HT1080 (cell line): ENCODE measurements at regions not wholly inside any gene's neighbourhood (a gene's known extent, or its start where the extent isn't known, plus 50 kb on each side); places are given as distances from the start of the nearest gene placed in this dataset.
A peak's percentile ranks its signal among the peaks of the same experiment; 100 is the strongest.
"Not testable (repeated sequence)": the region's sequence is repeated elsewhere in the genome, so short reads cannot be mapped to it uniquely, and the experiment has no call there.

ENCODE experiments used
- DNase-seq: peaks from one replicate; pipeline ENCODE4 v3.0.0-alpha.2; 2015; ENCODE audit warnings: low read depth

DNA sequence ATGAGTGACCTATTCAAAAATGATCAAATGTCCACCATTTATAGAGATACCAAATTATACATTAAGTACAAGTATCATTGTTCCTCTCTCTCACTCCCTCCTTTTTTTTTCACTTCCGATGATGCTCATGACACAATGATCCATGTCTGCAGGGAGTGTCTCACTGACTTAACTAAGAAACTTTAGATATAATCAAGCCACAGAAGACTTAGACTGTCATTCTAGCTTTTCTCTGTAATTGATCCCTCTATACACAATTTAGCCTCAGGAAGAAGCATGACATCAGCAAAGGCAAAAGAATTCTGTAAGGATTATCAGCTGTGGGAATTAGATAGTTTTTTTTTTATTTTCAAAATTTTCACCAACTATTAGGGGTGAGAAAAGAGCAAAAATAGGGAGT is 734.9 kb upstream of the PCDH9 start:
- DNase-seq = no peak

DNA sequence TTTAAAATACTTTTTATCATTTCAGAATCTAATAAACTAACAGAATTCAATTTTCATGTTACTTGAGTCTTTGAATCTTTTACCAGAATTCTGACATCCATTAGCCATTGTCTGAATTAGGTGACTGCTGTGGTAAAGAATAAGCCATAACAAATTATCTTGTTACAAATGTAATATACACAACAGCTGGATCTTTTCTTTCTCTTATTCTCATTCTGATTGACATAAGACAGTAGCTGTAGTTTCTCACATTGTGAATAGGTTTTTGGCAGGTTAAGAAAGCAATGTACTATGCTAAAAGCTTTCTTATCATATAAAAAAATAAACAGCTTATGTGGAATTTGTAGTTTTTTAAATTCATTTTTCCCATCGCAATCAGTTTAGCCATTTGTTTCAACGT is 734.0 kb upstream of the PCDH9 start:
- no peak for DNase-seq

DNA sequence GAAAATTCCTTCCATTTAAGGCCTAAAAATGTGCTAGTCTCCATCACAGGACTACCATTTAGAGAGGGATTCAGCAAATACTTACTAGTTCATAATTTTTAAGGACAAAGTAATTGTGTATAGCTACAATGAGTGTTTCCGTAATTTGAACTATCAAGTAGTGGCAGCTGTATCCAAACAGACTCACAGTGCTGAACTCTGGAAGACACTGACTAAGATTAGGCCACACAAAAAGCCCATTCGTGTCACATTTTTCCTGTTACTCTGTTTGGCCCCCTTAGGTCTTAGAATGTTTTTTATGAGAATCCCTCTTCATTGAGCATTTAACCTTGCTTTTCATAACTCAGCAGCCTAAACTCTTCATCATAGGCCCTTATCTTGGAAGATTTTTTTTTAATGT is 731.2 kb upstream of the PCDH9 start:
- no peak for DNase-seq

DNA sequence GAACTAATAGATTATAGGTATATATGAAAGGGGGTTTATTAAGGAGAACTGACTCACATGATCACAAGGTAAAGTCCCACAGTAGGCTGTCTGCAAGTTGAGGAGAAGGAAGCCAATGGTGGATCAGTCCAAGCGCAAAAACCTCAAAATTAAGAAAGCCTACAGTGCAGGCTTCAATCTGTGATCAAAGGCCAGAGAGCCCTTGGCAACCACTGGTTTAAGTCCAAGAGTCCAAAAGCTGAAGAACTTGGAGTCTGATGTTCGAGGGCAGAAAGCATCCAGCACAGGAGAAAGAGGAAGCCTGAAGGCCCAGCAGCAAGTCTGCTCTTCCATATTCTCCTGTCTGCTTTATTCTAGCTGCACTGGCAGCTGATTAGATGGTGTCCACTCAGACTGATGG is 721.3 kb upstream of the PCDH9 start:
- no peak for DNase-seq

DNA sequence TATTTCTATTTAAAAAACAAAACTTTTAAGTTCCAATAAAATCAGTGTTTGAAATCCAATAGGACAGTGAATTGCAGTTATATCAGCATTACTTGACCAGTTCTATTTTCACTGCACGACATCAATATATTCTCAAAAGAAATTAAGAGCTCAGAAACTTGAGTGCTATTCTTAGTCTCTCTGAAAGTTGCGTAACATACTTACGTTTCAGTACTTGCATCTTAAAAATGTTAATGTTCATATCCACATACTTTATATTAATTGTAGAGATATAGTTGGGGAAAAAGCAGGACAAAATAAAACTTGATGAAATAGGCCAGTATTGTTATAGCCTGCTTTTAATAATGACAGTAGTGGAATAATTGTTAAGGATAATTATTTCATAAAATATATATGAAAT is 720.5 kb upstream of the PCDH9 start:
- no peak for DNase-seq

DNA sequence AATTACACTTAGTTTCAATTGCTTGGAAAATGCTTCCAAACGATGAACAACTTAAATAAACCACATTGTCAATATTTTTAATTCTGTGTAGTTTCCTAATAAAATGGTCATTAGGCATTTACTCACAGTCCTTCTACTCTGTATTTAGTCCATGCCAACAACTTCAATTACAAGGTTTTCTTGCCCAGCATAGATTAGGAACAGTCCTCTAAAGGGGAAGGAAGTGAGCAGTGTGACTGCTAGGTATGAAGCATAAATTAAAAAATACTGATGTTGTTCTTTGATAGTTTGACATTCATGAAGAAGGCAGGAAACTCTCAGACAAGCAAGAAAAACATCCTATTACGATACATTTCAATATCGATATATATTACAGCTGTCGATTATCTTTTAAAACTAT is 716.0 kb upstream of the PCDH9 start:
- DNase-seq = no peak

DNA sequence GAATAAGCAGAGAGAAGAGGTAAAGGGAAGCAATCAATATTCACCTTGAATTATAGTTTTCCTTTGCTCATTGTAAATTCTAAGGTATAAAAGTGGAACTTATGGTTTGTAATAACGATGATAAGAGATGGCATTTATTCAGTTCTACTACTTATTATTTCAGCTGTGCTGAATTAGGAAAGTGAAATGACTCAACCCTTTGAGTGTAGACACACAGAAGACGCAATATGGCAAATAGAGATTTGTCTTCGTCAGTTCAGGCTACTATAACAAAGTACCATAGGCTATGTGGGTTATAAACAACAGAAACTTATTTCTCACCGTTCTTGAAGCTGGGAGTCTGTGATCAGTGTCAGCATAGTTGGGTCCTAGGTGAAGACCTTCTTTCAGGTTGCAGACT is 713.0 kb upstream of the PCDH9 start:
- DNase-seq = no peak

DNA sequence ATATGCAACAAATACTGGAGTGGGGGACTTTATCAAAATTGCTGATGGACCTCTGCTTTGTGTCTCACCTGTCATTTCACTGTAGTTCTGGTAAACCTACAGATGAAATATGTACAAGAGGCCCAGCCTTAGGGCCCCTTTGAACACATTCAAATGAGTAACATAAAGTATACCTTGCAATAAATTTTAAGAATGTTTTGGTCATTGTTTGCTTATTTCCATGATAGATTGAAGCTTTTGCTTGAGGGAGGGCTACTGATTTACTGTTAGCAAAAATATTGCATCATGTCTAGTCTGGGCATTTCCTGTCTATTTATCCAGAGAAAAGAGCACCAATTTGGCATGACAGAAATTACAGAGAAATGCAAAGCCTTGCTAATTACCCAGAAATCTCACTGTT is 705.5 kb upstream of the PCDH9 start:
- no peak for DNase-seq

DNA sequence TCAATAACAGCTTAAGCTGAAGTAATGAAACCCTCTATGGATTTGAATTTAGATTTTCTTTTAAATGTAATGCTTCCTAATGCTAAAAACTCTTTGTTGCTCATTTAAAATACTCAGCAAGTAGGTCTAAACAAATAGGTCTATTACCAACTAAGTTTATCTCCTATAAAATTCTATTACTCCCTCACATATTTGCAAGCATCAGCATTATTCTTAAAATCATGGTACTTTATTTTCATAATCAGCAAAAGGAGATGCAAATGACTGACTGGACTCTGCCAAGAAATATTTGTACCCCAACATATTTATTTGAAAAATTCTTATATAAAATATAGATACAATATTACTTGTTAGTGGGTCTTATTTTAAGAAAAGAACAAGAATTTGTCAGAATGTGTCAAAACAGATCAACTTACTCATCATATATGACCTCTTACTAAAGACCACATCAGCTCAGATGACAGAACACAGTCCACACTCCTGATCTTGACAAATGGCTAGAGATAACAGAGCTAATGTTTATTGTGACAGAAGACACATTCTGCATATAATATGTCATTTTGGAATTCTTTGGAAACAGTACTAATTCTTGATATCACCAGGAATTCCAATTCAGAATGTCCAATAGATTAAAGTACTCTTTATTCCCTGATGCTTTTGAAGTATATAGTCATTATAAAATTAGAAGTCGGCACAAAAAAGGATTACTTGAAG is 704.6 kb upstream of the PCDH9 start:
- no peak for DNase-seq

DNA sequence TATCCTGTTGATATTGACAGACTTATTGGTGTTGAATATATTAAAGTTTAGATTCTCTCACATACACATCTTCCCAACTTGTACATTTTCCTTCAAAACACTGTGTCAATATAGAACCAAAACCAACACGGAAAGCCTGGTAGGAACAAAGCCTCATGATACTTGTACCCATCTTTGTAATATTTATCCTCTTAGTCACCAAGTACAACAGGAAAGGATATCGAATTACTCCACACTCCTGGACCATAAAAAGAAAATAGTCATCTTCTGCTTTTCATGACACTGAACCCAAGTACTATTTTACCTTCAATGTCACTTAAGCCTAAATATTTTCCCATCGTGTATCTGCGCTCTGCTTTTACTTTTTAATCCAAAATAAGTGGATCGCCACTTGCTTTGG is 702.9 kb upstream of the PCDH9 start:
- DNase-seq = peak; percentile 70

DNA sequence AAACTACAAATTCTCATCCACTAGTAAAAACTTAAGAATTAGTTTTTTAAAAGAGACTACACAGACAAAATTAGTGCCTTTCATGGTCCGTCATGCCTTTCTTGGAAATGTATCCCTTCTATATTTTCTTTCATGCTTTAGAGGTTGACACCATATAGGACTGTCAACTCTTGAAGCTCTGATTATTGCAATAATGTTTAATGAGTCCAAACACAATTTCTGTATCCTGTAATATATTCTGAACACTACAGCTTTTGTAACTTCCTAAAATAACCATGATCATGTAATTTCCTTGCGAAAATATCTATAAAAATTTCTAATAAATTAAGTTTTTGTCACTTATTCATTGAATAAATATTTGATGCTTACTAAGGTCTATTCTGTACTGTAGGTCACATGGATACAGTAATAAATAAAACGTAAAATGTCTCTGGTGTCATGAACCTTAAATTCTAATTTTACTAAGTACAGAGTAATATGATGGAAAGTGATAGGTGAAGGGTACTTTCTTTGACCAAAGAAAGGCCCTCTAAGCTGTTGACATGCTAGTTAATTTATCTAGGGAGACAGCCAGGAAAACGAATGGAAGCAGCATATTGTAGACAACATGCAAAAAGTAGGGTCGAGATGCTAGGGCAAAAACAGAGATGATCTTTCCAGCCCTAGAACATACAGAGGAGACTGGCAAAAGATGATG is 687.3 kb upstream of the PCDH9 start:
- no peak for DNase-seq

DNA sequence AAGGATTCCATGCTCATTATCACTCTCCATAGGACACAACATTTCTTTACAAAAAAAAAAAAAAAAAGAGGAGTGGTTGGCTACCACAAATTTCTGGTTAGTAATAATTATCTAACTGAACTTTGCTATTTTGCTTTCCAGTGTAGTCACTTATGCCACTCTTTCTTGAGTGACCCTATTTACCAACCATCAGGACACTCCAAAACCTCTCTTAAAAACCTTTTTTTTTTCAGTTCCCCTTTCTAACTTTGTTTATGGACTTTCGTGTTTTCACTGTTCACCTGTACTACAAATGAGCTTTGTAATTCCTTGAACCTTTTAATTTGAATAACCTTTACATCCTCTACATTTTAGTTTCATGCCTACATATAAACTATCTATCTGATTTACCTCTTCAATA is 686.5 kb upstream of the PCDH9 start:
- no peak for DNase-seq

DNA sequence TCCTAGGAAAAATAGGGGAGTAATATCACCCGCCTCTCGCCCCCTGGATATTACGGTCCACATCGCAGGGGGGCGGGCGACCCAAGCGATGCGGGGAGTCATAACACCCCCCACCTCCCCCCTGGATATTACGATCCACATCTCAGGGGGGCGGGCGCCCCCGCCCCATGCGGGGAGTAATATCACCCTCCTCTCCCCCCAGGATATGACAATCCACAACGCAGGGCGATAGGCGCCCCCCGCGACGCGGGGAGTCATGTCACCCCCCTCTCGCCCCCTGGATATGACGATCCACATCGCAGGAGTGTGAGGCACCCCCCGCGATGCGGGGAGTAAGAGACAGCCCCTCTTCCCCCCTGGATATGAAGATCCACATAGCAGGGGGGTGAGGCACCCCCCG is 684.4 kb upstream of the PCDH9 start:
- DNase-seq = no peak

DNA sequence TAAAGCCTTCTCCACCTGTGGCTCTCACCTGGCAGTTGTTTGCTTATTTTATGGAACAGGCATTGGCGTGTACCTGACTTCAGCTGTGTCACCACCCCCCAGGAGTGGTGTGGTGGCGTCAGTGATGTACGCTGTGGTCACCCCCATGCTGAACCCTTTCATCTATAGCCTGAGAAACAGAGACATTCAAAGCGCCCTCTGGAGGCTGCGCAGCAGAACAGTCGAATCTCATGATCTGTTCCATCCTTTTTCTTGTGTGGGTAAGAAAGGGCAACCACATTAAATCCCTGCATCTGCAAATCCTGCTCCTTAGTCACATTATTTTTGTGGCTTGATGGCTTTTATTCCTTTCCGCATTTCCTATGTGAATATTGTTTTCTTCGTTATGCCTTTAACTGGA is 672.8 kb upstream of the PCDH9 start:
- not testable (repeated sequence) for DNase-seq

DNA sequence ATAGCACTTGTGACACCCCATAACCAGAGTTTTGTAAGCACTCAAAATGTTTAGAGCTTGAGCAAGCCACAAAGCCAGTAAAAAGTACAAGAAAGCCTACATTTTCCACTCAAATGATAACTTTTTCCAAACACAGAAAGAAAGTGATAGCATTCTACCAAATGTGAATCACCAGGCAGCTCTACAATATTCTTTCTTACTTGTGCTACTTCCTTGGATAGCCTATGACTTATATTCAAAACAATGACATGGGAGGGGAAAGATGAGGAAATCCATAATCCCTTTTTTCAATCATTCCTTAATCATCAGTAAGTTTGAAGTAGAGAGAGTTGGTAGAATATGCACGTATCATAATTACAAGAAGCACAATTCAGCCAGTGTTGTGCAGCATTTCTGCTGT is 650.8 kb upstream of the PCDH9 start:
- peak; percentile 55 for DNase-seq

DNA sequence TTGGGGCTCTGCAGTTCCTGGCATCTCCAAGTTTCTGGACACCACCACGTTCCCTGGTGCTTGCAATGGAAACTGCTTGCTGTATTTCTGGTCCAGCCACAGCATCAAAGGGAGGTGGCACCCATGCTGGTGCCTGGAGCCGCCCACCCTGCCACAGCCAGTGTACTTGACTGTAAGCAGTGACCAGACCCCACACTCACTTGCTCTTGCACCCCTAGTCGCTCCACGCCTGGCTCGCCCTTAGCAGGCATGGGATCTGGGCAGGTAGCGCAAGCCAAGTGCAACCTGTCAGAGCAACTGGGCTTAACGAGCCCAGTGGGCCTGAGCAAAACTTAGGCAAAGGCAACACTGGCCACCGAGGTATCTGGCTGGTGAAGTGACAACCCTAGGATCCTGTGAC is 648.2 kb upstream of the PCDH9 start:
- DNase-seq = no peak

DNA sequence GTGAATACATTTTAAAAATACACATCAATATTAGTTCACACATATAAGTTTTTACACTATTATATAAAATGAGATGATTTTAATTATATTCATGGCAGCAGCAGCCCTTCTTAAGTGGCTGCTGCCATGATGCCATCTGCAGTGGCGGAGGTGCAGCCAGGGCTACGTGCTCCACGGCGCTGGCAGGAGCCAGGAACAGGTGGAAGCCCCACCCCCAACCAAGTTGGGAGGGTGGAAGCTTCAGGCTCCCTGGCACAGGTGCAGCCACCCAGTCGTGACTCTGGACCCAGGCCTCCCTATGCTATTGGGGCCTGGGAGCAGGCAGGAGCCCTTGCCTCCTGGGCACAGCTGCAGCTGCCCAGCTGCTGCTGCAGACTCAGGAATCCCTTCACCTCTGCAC is 646.9 kb upstream of the PCDH9 start:
- no peak for DNase-seq

DNA sequence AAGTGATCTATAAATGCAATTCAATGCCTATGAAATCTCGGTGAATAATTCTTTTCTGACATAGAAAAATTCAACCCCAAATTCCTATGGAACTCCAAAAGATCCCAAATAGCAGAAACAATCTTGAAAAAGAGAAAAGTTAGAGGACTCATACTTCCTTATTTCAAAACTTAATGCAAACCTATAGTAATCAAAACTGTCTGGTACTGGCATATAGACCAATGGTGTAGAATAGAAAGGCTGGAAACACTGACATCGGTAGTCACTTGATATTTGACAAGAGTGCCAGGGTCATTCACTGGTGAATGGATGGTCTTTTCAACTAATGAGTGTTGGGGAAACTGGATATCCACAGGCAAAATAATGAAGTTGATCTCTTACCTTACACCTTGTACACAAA is 637.1 kb upstream of the PCDH9 start:
- DNase-seq = no peak

DNA sequence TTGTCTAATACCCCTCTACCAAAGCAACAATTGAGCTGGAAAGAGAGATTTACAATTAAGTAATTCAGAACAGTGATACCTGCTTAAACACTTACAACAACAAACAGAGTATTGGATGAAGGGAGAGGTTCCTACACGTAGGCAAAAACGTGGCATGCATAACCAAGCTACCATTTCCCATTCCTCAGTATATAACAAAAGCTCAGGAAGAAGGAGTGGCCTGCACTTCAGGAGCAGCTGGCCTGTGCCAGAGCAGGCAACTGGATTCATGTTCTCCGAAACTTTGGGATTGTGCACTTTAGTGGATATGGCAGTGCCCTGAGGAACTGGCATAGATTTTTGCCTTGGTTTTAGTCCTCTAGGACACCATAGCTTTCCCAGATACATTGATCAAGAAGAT is 630.2 kb upstream of the PCDH9 start:
- DNase-seq = no peak

DNA sequence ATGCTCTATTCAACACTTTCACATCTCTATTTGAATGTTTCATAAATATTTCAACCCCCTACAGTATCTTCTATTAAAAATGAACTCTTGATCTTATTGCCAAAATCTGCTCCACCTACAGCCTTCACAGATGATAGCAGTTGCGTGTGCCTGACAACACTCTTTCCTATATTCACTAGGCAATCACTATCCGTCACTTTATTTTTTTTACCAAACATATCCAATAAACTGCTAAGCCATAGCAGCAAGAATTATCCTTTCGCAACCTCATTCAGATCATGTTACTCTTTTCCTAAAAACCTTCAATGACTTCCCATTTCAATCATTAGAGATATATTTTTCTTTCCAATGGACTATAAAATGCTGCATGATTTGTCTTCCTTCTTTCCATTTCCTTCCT is 629.8 kb upstream of the PCDH9 start:
- DNase-seq = no peak

DNA sequence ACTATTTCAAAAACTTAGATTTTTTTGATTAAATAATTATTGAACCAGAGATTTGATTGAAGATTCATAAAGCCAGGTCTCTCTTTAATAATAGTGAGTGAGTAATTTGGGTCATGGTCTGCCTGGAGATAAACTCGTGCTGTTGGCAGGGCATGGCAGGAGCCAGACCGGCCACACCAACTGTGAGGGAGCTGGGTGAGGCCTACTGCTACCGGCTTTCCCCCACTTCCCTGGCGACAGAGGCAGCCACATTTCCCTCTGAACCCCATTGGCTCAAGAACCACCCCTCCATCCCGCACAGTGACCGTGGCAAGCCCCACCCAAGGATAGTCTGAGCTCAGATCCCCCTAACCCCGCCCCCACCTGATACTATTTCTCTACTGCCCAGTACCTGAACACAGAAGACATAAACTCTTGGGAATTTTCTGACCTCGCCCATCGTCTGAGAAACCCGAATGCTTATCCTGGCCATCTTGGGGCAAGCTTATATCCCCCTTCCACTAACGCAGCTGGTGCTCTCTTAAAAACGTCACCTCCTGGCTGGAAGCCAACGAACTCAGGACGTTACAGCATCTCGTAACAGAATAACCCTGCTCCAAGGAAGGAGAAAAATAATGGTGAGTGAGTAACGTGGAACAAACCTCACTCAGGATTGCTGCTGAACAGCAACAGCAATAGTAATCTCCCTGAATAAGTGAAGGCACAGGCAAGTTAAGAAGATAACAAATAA is 627.6 kb upstream of the PCDH9 start:
- no peak for DNase-seq

DNA sequence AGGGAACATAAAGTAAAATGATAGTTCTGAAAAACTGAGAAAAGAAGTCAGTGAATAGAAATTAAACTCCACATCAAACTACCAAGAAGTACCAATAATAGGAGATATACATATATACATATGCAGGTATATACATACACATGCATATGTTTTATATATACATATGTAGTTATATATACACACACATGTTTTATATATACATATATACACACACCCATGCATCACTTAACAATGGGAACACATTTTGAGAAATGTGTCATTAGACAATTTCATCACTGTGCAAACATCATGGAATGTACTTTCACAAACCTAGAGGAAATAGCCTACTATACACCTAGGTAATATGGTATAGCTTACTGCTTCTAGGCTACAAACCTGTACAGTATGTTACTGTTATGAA is 626.8 kb upstream of the PCDH9 start:
- no peak for DNase-seq

DNA sequence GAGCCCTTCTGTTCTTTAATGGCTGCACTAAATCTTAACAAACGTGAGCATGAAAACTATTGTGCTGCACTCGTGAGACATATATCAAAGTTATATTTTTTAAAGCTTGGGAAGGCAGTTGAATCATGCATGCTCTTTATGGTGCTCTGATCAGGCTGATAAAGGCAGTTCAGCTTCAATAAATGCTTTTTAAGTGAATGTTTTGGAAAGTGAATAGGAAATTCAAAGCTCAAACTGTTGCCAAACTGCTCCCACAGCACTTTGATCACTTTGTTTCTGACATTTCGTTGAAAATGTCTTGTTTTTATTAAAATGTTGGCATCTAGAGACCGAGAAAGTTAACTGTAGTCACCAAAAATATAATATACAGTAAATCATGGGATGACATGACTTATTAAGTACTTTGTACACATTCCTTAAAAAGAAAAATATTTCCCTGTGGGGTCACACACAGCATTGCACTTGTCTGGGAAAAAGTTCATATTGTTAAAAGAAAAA is 625.7 kb upstream of the PCDH9 start:
- no peak for DNase-seq
